T-helper 2 cell (primary cell): ENCODE measurements at regions not wholly inside any gene's neighbourhood (a gene's known extent, or its start where the extent isn't known, plus 50 kb on each side); places are given as distances from the start of the nearest gene placed in this dataset.

Experiments
- DNase-seq, 5 experiments: peaks; one replicate each; pipeline versions ENCODE4 v3.0.0 to v3.0.0-alpha.2; 2012 to 2022

DNA sequence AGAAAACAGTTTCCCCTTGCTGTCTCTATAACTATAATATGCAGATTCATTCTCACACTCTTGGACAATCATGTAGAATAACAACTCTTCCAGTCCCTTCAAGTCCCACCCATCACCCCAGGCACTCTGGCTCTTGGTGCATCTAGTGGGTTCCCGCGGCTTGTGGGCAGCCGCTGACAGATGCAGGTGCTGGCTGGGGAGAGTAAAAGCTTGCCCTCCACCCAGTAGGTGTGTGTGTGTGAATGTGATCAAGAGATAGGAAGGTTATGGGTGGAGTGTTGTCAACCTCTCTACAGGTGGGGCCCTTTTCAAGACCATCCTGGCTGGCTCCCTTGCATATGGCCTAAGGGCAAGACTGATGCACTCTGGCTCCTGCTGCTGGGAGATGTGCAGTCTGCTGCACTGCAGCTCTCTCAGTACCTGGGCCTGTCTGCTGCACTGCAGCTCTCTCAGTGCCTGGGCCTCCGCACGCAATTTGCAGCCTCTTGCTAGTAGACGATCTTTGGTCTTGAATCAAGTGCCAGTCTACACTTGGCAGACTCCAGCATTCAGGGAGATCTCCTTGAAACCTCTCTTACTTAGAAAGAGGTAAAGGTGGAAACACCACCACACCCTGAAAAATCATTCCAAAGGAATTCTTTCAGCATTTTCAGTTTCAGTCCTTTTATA lies 189.7 kb upstream of the GDNF start:
- no peak for DNase-seq

DNA sequence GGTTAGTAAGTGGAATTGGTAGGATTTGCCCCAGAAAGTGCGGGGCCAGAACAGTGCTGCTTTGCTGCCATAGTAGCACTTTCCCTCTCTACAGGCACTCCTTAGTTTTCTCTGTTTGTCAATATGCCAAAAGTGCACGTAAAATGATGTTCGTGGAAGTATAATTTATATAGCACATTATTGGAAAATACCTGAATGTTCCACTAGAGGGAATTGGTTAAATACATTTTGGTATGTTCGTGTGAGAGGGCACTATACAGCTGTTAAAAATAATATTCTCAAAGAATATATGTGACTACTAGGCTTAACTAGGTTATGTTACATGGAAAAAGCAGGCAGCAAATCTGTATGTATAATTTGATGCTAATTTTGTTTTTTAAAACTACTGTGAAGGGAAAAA lies 184.0 kb upstream of the GDNF start:
- DNase-seq: no peak

DNA sequence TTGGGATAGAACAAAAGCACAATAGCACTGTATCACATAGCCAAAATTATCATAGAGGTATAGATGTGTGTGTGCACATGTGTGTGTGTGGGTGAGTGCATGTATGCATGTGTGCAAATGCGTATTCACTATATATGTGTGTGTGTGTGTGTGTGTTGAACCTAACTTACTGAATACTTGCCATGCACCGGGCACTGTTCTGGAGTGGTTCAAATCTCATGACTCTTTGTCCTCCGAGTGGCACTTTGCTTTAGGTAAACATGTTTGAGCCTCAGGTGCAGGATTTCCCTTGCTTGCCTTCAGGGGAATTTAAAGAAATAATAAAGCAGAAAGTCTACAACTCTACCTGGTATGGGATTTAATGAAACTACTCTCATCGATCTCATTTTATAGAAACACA lies 183.5 kb upstream of the GDNF start:
- DNase-seq: no peak

- DNase-seq: no peak
Measured at GRCh38 chr5:38022631-38023030, 182.8 kb upstream of the GDNF start.

DNA sequence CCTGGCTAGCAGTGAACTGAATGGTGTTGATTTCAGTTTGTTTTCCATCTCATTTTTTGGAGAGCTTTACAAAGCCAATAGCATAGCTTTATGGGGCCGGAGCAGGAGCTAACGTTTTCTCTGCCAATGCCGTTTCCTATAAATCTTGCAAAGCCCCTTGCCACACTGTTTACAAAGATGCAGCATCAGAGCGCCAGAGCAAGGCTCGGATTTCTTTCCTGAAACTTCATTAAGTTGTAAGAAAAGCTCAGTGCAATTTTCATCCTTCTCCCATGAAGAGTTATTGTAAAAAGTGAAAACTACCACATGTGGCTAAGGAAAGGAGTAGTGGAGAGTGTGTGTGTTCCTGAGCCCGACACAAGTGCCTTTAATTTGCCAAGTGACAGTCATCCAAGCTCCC lies 178.2 kb upstream of the GDNF start:
- no peak for DNase-seq

- no peak for DNase-seq
Measured at GRCh38 chr5:38013107-38013506, 173.3 kb upstream of the GDNF start.

- DNase-seq: no peak
Measured at GRCh38 chr5:38011668-38012188, 171.9 kb upstream of the GDNF start.

- DNase-seq: no peak
Measured at GRCh38 chr5:38009749-38010358, 170.0 kb upstream of the GDNF start.

GRCh38 chr5:38008198-38008597 lies 168.4 kb upstream of the GDNF start:
- DNase-seq: no peak

DNA sequence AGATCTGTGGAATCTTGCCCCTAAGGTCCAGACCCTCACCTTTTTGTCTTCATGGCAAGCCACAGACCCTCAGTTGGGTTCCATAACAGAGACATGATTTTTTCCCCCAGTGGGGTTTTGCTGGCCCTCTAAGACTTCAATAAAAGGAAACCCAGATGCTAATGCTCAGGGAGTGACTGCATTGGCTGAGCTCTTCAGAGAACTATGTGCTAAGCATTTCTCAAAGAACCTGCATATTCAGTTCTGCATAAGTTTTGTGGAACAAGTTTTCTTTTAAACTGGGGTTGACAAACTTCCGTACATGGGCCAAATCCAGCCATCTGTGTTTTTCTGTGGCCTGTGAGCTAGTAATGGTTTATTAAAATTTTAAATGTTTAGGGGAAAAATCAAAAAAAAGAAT lies 159.8 kb upstream of the GDNF start:
- no peak for DNase-seq

- DNase-seq: no peak
Measured at GRCh38 chr5:37996918-37997317, 157.1 kb upstream of the GDNF start.

DNA sequence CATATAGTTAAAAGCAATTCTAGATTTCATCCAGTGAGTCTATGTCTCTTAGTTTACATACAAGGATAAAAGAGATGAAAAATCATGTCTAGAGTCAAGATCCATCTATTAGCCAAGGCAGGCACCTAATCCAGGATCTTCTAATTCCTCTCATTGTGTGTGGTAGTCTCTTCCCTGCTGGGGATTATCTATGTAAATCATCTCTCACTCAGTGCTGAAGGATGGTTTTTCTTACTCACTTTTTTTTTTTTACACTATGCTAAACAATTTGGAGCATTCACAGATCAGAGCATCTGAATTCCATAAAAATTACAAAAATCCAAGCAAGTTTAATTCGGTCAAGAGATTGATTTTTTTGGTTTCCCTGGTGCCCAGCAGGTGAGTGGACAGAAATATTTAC lies 154.9 kb upstream of the GDNF start:
- DNase-seq: no peak

DNA sequence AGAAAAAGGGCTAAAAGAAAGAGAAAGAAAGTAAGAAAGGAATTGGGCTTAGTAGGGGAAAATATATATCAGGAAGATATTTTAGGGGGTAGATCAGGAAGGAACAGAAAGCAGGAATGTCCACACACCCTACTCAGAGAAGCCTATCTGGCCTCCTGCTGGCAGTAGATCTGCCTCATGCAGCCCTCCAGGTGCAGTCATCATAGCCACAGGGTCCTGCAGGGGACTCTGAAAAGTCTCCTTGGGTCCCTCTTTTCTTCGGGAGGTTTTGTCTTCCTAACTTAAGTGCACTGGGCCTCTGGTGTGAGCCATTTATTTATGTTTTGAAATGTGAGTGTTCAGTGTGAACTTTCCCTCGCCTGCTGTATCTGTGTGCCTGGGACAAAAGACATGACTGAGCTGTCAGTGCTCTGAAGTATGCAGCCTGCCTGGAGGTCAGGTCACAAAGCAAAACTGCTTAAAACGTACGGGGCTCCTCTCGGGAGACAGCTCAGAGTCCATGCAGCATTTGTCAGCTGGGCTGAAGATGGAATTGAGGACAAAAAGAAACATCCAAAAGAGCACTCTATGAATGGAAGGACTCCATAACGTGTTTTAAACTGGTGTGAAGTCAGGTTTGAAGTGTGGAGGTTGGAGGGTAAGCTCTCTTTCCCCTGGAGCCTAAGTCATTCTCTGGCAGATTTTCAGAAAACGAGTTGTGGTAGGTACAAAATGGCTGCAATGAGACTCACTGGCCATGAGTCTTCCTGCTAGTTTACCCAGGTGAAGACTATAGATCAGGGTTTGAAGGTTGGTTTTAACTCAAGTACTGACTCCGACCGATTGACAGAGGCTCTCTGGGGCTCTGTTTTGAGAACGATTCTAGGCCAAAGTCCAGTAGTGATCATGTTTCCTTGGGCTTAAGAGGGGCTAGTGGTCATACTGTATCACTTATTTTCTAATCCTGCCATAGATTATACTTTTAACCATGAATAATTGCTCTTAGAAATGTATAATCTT lies 151.8 kb upstream of the GDNF start:
- DNase-seq: no peak

DNA sequence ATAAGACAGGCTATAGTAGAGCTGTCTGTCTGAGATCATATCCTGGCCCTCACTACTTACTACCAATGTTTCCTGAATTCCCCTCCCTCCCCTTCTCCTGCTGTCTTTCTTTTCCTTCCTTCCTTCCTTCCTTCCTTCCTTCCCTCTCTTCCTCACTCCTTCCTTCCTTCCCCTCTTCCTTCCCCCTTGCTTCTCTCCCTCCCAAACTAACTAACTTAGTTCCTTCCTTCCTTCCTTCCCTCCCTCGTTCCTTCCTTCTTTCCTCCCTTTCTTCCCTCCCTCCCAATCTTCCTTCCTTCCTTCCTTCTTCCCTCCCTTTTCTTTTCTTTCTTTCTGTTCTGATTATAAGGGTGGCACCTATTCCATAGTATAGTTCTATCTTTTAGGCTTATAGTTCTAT lies 150.0 kb upstream of the GDNF start:
- no peak for DNase-seq

GRCh38 chr5:37988454-37989046 lies 148.7 kb upstream of the GDNF start:
- no peak for DNase-seq

- no peak for DNase-seq
Measured at GRCh38 chr5:37984300-37984699, 144.5 kb upstream of the GDNF start.

DNA sequence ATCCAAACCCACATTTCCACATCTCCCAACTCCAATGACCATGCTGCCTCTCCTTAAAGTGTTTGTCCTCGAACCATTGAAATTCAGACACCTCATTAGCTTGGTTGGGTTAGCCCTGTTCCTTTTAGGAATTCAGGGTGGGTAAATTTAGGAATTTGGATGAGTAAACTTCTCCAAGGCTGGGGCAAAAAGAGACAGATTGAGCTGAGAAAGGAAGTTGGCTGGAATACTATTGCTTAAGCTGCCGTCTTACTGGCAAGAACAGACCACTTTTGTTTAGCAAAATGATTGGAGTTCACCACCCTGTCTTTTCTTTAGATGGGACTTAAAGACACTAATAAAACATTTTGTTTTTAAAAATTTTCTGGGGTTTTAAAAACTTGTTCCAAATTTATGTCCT lies 143.6 kb upstream of the GDNF start:
- no peak for DNase-seq

DNA sequence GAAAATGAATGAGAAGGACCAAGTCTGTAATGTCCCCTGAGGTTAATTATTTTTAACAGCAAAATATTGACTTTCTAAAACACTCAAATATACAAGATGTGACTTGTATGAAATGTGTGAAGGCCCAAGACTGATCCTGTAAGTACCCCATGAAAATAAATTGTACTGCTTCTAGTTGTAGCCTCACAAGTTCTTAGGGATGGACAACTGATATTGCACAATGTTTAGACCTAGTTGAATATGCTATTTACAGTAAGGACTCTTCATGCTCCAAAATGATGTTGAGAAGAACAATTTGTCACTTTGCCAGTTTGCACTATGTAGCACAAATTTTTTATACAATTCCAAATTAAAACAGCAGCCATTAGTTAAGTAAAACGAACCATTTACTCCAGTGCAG lies 139.7 kb upstream of the GDNF start:
- DNase-seq: no peak

- no peak for DNase-seq
Measured at GRCh38 chr5:37975531-37975930, 135.7 kb upstream of the GDNF start.

- no peak for DNase-seq
Measured at GRCh38 chr5:37971483-37972024, 131.7 kb upstream of the GDNF start.

GRCh38 chr5:37966871-37967270 lies 127.0 kb upstream of the GDNF start:
- no peak for DNase-seq

DNA sequence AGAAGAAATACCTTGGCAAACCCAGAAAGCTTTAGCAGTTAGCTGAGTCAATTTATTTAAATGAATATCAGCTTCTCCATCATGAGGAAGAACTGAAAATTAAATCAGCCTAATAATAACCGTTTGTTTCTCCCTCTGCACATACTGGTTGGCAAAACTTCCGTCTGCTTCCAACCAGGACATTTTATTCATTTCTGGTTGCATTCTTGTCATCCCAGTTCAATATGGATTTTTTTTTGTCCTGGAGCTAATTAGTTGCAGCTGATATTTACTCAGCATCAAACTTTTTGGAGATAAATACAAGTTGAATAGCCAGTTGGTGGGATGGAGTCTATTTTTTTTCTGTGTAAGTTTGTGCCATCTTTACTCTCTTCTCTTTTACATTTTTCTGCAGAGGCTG lies 126.5 kb upstream of the GDNF start:
- no peak for DNase-seq

DNA sequence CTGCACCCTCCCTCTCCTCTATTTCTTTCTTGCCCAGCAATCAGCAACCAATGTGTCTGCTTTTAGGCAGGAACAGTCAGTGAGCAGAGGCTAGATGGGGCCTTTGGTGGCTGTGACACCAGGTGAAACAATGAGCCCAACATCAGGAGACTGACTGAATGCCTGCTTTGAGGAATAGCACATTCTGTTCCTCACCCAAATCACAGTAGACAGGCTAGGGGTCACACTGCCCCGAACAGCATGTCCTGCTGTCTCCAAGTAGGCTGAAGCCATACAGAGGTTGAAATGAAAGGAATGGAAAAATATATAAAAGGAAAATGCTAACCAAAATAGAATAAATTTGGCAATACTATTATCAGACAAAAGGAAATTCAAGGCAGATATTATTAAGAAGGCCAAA lies 122.5 kb upstream of the GDNF start:
- no peak for DNase-seq
